Peyer's patch (tissue), 4 donors: ENCODE measurements at regions not wholly inside any gene's neighbourhood (a gene's known extent, or its start where the extent isn't known, plus 50 kb on each side); places are given as distances from the start of the nearest gene placed in this dataset.

Source experiments
- CTCF ChIP-seq, 6 experiments: fragments of 450-650 bp in 4 of 6; fragments of 200-600 bp in 2 of 6; sonication (generic) in 1 of 6; IDR thresholded peaks; one replicate each; pipeline ENCODE4 v1.5.1; 2017 to 2019; ENCODE audit warnings: antibody characterized with exemption in 6 of 6, mild to moderate bottlenecking in 3 of 6, moderate library complexity in 1 of 6
- POLR2A ChIP-seq, 2 donors: fragments of 450-650 bp; IDR thresholded peaks; one replicate each; pipeline ENCODE4 v1.5.1; 2017; ENCODE audit warnings: antibody characterized with exemption in 2 of 2, mild to moderate bottlenecking in 2 of 2, moderate library complexity in 2 of 2

- no peak for TF ChIP-seq CTCF (IDR thresholded peaks at IDR 0.05)
- TF ChIP-seq POLR2A (IDR thresholded peaks at IDR 0.05), result no peak
Observed at GRCh38 chr10:45080331-45080730, 79.6 kb downstream of the ZNF22 start.
